K562 (cell line): ENCODE measurements at regions not wholly inside any gene's neighbourhood (a gene's known extent, or its start where the extent isn't known, plus 50 kb on each side); places are given as distances from the start of the nearest gene placed in this dataset.

ENCODE experiments used
- ATAC-seq: fragments of 200-7000 bp; cut with Tn5 transposase; 3 replicates; pipeline ENCODE4 v1.9.1; 2020; ENCODE audit warnings: moderate library complexity
- BruUV-seq: library from RNA; stranded (reverse); fragments of 400-500 nt; replicated peaks from 2 replicates; lab custom pipeline; 2021; lab: Mats Ljungman, UMichigan
- CTCF ChIA-PET: fragments of 300-600 bp; formaldehyde crosslinking; extraction: SDS; loops from one replicate; lab custom pipeline; 2021; ENCODE audit warnings: low intra/inter-chr PET ratio; lab: Yijun Ruan, JAX
- POLR2A ChIA-PET: fragments of 300-600, 350-650 bp; sonication (Branson Sonifier 250); formaldehyde crosslinking; extraction: SDS; loops from one replicate; lab custom pipeline; 2021; ENCODE audit warnings: antibody characterized with exemption, inconsistent platforms; lab: Yijun Ruan, JAX
- DNase-seq, 4 experiments: peaks; one replicate each; pipeline versions ENCODE4 v3.0.0 to v3.0.0-alpha.2; 2011 to 2018; ENCODE audit warnings: low spot score in 3 of 4, mixed read lengths in 3 of 4; ENCODE audit errors: extremely low read depth in 1 of 4
- FAIRE-seq: peaks from 2 replicates; lab custom pipeline; 2011; peaks lifted over from hg19 to GRCh38; lab: Jason Lieb, UNC
- H2AFZ ChIP-seq: 2 replicates; pipeline ENCODE4 v1.6.0; 2011; ENCODE audit warnings: low read depth, low read length, control low read depth, inconsistent platforms
- H3K27ac ChIP-seq: fragments of 200-600 bp; 3 replicates; pipeline ENCODE4 v1.8.0; 2011; ENCODE audit warnings: low read depth, mild to moderate bottlenecking, control low read depth, inconsistent platforms, low read length, moderate library complexity, mixed read lengths; ENCODE audit errors: extremely low read depth
- H3K27me3 ChIP-seq, 2 experiments: fragments of 300-600 bp in 1 of 2; 2 replicates in 1 of 2; 3 replicates in 1 of 2; pipeline versions ENCODE4 v1.6.0 to v1.8.0; 2011; ENCODE audit warnings: inconsistent platforms in 2 of 2, low read length in 2 of 2, mild to moderate bottlenecking in 1 of 2, mixed read lengths in 1 of 2, moderate library complexity in 1 of 2; ENCODE audit not compliant: control insufficient read depth in 2 of 2, insufficient read depth in 2 of 2
- H3K36me3 ChIP-seq: fragments of 300-600 bp; 3 replicates; pipeline ENCODE4 v1.8.0; 2011; ENCODE audit warnings: mild to moderate bottlenecking, low read length, inconsistent platforms; ENCODE audit not compliant: control insufficient read depth, insufficient read depth
- H3K4me1 ChIP-seq, 2 experiments: fragments of 200-600 bp in 1 of 2; replicated peaks in 1 of 2; 2 replicates in 1 of 2; 3 replicates in 1 of 2; pipeline versions ENCODE4 v1.5.1 to v1.8.0; 2011; ENCODE audit warnings: inconsistent platforms in 2 of 2, low read length in 2 of 2, mild to moderate bottlenecking in 1 of 2, mixed read lengths in 1 of 2, moderate library complexity in 1 of 2; ENCODE audit not compliant: control insufficient read depth in 2 of 2, insufficient read depth in 2 of 2
- H3K4me2 ChIP-seq: 2 replicates; pipeline ENCODE4 v1.6.1; 2011; ENCODE audit warnings: low read length, control low read depth, inconsistent platforms, mixed read lengths; ENCODE audit not compliant: insufficient read depth
- H3K4me3 ChIP-seq: fragments of 200-600 bp; sonication (generic), shearing (Covaris generic); 2 replicates; pipeline ENCODE4 v1.5.1; 2016; ENCODE audit warnings: control low read depth, inconsistent platforms
- H3K79me2 ChIP-seq: fragments of 200-600 bp; 3 replicates; pipeline ENCODE4 v1.8.0; 2011; ENCODE audit warnings: low read length, inconsistent platforms; ENCODE audit not compliant: control insufficient read depth, insufficient read depth
- H3K9ac ChIP-seq, 2 experiments: 2 replicates each; pipeline versions ENCODE4 v1.6.0 to v1.6.1; 2011; ENCODE audit warnings: low read depth in 2 of 2, low read length in 2 of 2, control low read depth in 1 of 2, inconsistent platforms in 1 of 2, mild to moderate bottlenecking in 1 of 2, mixed read lengths in 1 of 2; ENCODE audit not compliant: insufficient read depth in 1 of 2
- H3K9me1 ChIP-seq: one replicate; pipeline ENCODE4 v1.6.0; 2011; ENCODE audit warnings: inconsistent platforms, mild to moderate bottlenecking, low read length, moderate library complexity; ENCODE audit not compliant: control insufficient read depth, insufficient read depth
- H3K9me3 ChIP-seq: replicated peaks from 2 replicates; pipeline ENCODE4 v1.5.1; 2011; ENCODE audit warnings: low read depth, low read length, inconsistent platforms; ENCODE audit not compliant: control insufficient read depth, insufficient read depth
- H4K20me1 ChIP-seq: replicated peaks from 2 replicates; pipeline ENCODE4 v1.6.1; 2011; ENCODE audit warnings: low read length, inconsistent platforms, mixed read lengths; ENCODE audit not compliant: control insufficient read depth, insufficient read depth
- CREM ChIP-seq: IDR thresholded peaks from 2 replicates; pipeline ENCODE4 v1.6.1; 2014; ENCODE audit warnings: antibody characterized with exemption, low read depth
- GATAD2B ChIP-seq: fragments of 450-650 bp; IDR thresholded peaks from 2 replicates; pipeline ENCODE4 v1.6.1; 2017; ENCODE audit warnings: mild to moderate bottlenecking, borderline replicate concordance
- HDAC1 ChIP-seq, 2 experiments: fragments of 450-650 bp; IDR thresholded peaks; 2 replicates each; pipeline ENCODE4 v1.6.1; 2016 to 2017; ENCODE audit warnings: inconsistent platforms in 1 of 2, mild to moderate bottlenecking in 1 of 2, moderate library complexity in 1 of 2
- MBD1 ChIP-seq: fragments of 250-450 bp; sonication (Bioruptor Pico); IDR thresholded peaks from 2 replicates; pipeline ENCODE4 v1.8.0; 2022; ENCODE audit warnings: inconsistent platforms
- NFXL1 ChIP-seq: fragments of 450-650 bp; formaldehyde crosslinking; IDR thresholded peaks from 2 replicates; pipeline ENCODE4 v1.4.0; 2021; ENCODE audit warnings: mild to moderate bottlenecking
- PRPF4 ChIP-seq: fragments of 200-400 bp; formaldehyde crosslinking; IDR thresholded peaks from one replicate; pipeline ENCODE4 v1.6.1; 2017; ENCODE audit warnings: low read length, low read depth, mild to moderate bottlenecking; ENCODE audit not compliant: insufficient read depth, poor library complexity, severe bottlenecking
- RAD51 ChIP-seq: fragments of 450-650 bp; IDR thresholded peaks from 2 replicates; pipeline ENCODE4 v1.7.1; 2016; ENCODE audit warnings: low read depth, mild to moderate bottlenecking, borderline replicate concordance
- XRCC5 ChIP-seq: fragments of 200-400 bp; formaldehyde crosslinking; IDR thresholded peaks from 2 replicates; pipeline ENCODE4 v1.6.1; 2017; ENCODE audit warnings: low read depth, mild to moderate bottlenecking, low read length
- ZBED1 ChIP-seq: IDR thresholded peaks from 2 replicates; pipeline ENCODE4 v1.6.1; 2014
- ZNF23 ChIP-seq: fragments of 250-450 bp; sonication (Bioruptor Pico); IDR thresholded peaks from 2 replicates; pipeline ENCODE4 v1.4.0; 2020; ENCODE audit warnings: mild to moderate bottlenecking
- ZNF707 ChIP-seq: fragments of 250-450 bp; sonication (Bioruptor Pico); conservative IDR thresholded peaks from 2 replicates; pipeline ENCODE4 v1.8.0; 2022; ENCODE audit warnings: inconsistent platforms, mild to moderate bottlenecking, moderate library complexity
- ZNF778 ChIP-seq: fragments of 450-650 bp; formaldehyde crosslinking; IDR thresholded peaks from 2 replicates; pipeline ENCODE4 v1.4.0; 2020; ENCODE audit warnings: mild to moderate bottlenecking, moderate library complexity
- ZZZ3 ChIP-seq: fragments of 450-650 bp; IDR thresholded peaks from 2 replicates; pipeline ENCODE4 v1.6.1; 2016; ENCODE audit warnings: antibody characterized with exemption, mild to moderate bottlenecking, moderate library complexity
- whole genome bisulfite sequencing: fragments of 100-300 bp; shearing (Covaris generic); methylation state at CpG from one replicate; pipeline ENCODE4 v1.1.6; 2016; ENCODE audit warnings: low coverage, mixed read lengths; ENCODE audit not compliant: insufficient coverage; ENCODE audit errors: missing lambda C conversion rate; 5-methylcytosine and 5-hydroxymethylcytosine counted together
- in situ Hi-C: fragments of 300-500 bp; cut with MboI; formaldehyde crosslinking; loops from 4 replicates; pipeline ENCODE4 v1.15.0; 2018; ENCODE audit warnings: inconsistent platforms, mixed read lengths
- intact Hi-C: fragments of 100-400 bp; cut with micrococcal nuclease; formaldehyde crosslinking; loops from 2 replicates; pipeline ENCODE4 v1.14.2; 2022
- TF ChIP-seq, protein P1 (sequence below): fragments of 450-650 bp; IDR thresholded peaks from 2 replicates; pipeline ENCODE4 v1.6.1; 2017; ENCODE audit warnings: mild to moderate bottlenecking, moderate library complexity

GRCh38 chr1:213927846-213928245 is 59.9 kb upstream of the PROX1 start:
- under 1% methylated on average over 6 of the region's 6 CpGs for WGBS
- Histone ChIP-seq H3K9me3 (no peaks in the 10 kb centered on the region), H3K4me1 (no peaks in the 10 kb centered on the region), H2AFZ (no peak overlapping the region), H3K27ac (no peak overlapping the region), H3K79me2 (no peaks in the 10 kb centered on the region), H3K9me1 (no peaks in the 10 kb centered on the region), H3K4me2 (no peak overlapping the region), H3K36me3 (no peaks in the 10 kb centered on the region), H3K27me3 (no peaks in the 10 kb centered on the region; a peak in 1 of 5 replicates), H3K4me3 (no peak overlapping the region), H4K20me1 (peaks cover 4% of the 10 kb centered on the region; the same call in 1 of the 2 replicates), H3K9ac (no peak overlapping the region)
- no peak for TF ChIP-seq ZZZ3
- no peak for TF ChIP-seq ZBED1
- no peak for TF ChIP-seq CREM
- no peak for TF ChIP-seq RAD51
- TF ChIP-seq HDAC1 (IDR thresholded peaks at IDR 0.05): no peak
- TF ChIP-seq XRCC5: no peak
- no peak for TF ChIP-seq NFXL1 (CRISPR knock-in tag)
- TF ChIP-seq ZNF707 (CRISPR knock-in tag): no peak
- no peak for TF ChIP-seq GATAD2B
- no peak for TF ChIP-seq ZNF23 (CRISPR knock-in tag)
- no peak for TF ChIP-seq ZNF778 (CRISPR knock-in tag)
- TF ChIP-seq, protein P1, sequence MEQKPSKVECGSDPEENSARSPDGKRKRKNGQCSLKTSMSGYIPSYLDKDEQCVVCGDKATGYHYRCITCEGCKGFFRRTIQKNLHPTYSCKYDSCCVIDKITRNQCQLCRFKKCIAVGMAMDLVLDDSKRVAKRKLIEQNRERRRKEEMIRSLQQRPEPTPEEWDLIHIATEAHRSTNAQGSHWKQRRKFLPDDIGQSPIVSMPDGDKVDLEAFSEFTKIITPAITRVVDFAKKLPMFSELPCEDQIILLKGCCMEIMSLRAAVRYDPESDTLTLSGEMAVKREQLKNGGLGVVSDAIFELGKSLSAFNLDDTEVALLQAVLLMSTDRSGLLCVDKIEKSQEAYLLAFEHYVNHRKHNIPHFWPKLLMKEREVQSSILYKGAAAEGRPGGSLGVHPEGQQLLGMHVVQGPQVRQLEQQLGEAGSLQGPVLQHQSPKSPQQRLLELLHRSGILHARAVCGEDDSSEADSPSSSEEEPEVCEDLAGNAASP: no peak
- TF ChIP-seq MBD1: no peak
- TF ChIP-seq PRPF4: no peak
- CTCF ChIA-PET: no interaction called here
- FAIRE-seq (no peak), ATAC-seq (no peak), DNase-seq (no peak)
- intact Hi-C loops: no loop called here
- in situ Hi-C loops: no loop called here
- POLR2A ChIA-PET: no interaction called here
- BruUV-seq: no TSS peak
